SU-DHL-6 (cell line): ENCODE measurements at regions not wholly inside any gene's neighbourhood (a gene's known extent, or its start where the extent isn't known, plus 50 kb on each side); places are given as distances from the start of the nearest gene placed in this dataset.

ENCODE experiments used
- H2AFZ ChIP-seq: fragments of 200-600 bp; sonication (generic); 2 replicates; pipeline ENCODE4 v1.6.1; 2014; ENCODE audit warnings: low read depth, mild to moderate bottlenecking, moderate library complexity, mixed read lengths, antibody characterized with exemption, low read length; ENCODE audit not compliant: severe bottlenecking
- H3F3A ChIP-seq: fragments of 200-600 bp; shearing (Covaris generic); 2 replicates; pipeline ENCODE4 v1.6.0; 2016; ENCODE audit warnings: antibody characterized with exemption, mild to moderate bottlenecking; ENCODE audit not compliant: insufficient read depth
- H3K27ac ChIP-seq: fragments of 200-600 bp; sonication (generic); 2 replicates; pipeline ENCODE4 v1.5.1; 2016; ENCODE audit warnings: low read depth, mild to moderate bottlenecking, low read length, moderate library complexity, mixed read lengths
- H3K27me3 ChIP-seq: fragments of 200-600 bp; sonication (generic), shearing (Covaris generic); 2 replicates; pipeline ENCODE4 v1.6.0; 2014; ENCODE audit warnings: mild to moderate bottlenecking, low read length
- H3K36me3 ChIP-seq: fragments of 200-600 bp; sonication (generic); 2 replicates; pipeline ENCODE4 v1.6.1; 2014; ENCODE audit warnings: mild to moderate bottlenecking, low read length, mixed read lengths
- H3K4me2 ChIP-seq: fragments of 300-600, 200-600 bp; shearing (Covaris generic), sonication (generic); 2 replicates; pipeline ENCODE4 v1.6.0; 2014; ENCODE audit warnings: low read length, low read depth, mild to moderate bottlenecking; ENCODE audit not compliant: poor library complexity, severe bottlenecking
- H3K4me3 ChIP-seq: fragments of 200-600 bp; sonication (generic); 2 replicates; pipeline ENCODE4 v1.5.1; 2014; ENCODE audit warnings: antibody characterized with exemption, low read length, mild to moderate bottlenecking, mixed read lengths; ENCODE audit not compliant: insufficient read depth, poor library complexity, severe bottlenecking
- H3K79me2 ChIP-seq: fragments of 200-600 bp; sonication (generic); 2 replicates; pipeline ENCODE4 v1.6.1; 2014; ENCODE audit warnings: mild to moderate bottlenecking, low read length, moderate library complexity; ENCODE audit not compliant: insufficient read depth
- H3K9ac ChIP-seq: fragments of 200-600 bp; sonication (generic); 2 replicates; pipeline ENCODE4 v1.7.0; 2014; ENCODE audit warnings: mild to moderate bottlenecking, low read length
- H3K9me2 ChIP-seq: fragments of 200-600 bp; sonication (generic); replicated peaks from 2 replicates; pipeline ENCODE4 v1.6.1; 2014; ENCODE audit warnings: low read length; ENCODE audit not compliant: insufficient read depth
- H3K9me3 ChIP-seq: fragments of 200-600 bp; sonication (generic); 2 replicates; pipeline ENCODE4 v1.6.1; 2014; ENCODE audit warnings: low read length, mixed read lengths; ENCODE audit not compliant: insufficient read depth
- H4K20me1 ChIP-seq: fragments of 200-600 bp; sonication (generic); 2 replicates; pipeline ENCODE4 v1.6.1; 2014; ENCODE audit warnings: low read depth, mild to moderate bottlenecking, antibody characterized with exemption, low read length, moderate library complexity, mixed read lengths
- CTCF ChIP-seq: fragments of 200-600 bp; sonication (generic); IDR thresholded peaks from one replicate; pipeline ENCODE4 v1.5.1; 2017; ENCODE audit warnings: antibody characterized with exemption, mild to moderate bottlenecking, low read length, moderate library complexity; ENCODE audit not compliant: insufficient read depth, poor library complexity, severe bottlenecking
- EZH2phosphoT487 ChIP-seq: fragments of 200-600 bp; sonication (generic), shearing (Covaris generic); conservative IDR thresholded peaks from 2 replicates; pipeline ENCODE4 v1.6.1; 2018; ENCODE audit warnings: mild to moderate bottlenecking, antibody characterized with exemption, low read length, moderate library complexity, mixed read lengths

GRCh38 chr17:65413390-65413789, 148.1 kb downstream of the AXIN2 start:
- H3K27me3 ChIP-seq = no peaks in the 10 kb centered on the region
- no peaks in the 10 kb centered on the region for H3K9me2 ChIP-seq
- H3K79me2 ChIP-seq = no peaks in the 10 kb centered on the region
- H3K36me3 ChIP-seq = no peaks in the 10 kb centered on the region
- H2AFZ ChIP-seq = no peak overlapping the region
- H3K27ac ChIP-seq = no peak overlapping the region
- no peaks in the 10 kb centered on the region for H4K20me1 ChIP-seq
- no peak overlapping the region for H3K4me2 ChIP-seq
- no peaks in the 10 kb centered on the region for H3K9me3 ChIP-seq
- H3F3A ChIP-seq = no peaks in the 10 kb centered on the region
- no peak overlapping the region for H3K4me3 ChIP-seq
- H3K9ac ChIP-seq = no peak overlapping the region
- TF ChIP-seq CTCF (no peak), EZH2phosphoT487 (no peak)

GRCh38 chr17:65409381-65409780, 152.1 kb downstream of the AXIN2 start:
- TF ChIP-seq EZH2phosphoT487 = no peak
- no peak for TF ChIP-seq CTCF
- no peaks in the 10 kb centered on the region for H3K9me3 ChIP-seq
- no peaks in the 10 kb centered on the region for H3K27me3 ChIP-seq
- H3F3A ChIP-seq = no peaks in the 10 kb centered on the region
- no peak overlapping the region for H3K4me3 ChIP-seq
- H2AFZ ChIP-seq = no peak overlapping the region
- H3K4me2 ChIP-seq = no peak overlapping the region
- no peaks in the 10 kb centered on the region for H3K9me2 ChIP-seq
- no peak overlapping the region for H3K9ac ChIP-seq
- H4K20me1 ChIP-seq = no peaks in the 10 kb centered on the region
- H3K36me3 ChIP-seq = no peaks in the 10 kb centered on the region
- H3K79me2 ChIP-seq = no peaks in the 10 kb centered on the region
- no peak overlapping the region for H3K27ac ChIP-seq

GRCh38 chr17:65408050-65408449, 153.4 kb downstream of the AXIN2 start:
- TF ChIP-seq CTCF = no peak
- no peak for TF ChIP-seq EZH2phosphoT487
- H3K36me3 ChIP-seq = no peaks in the 10 kb centered on the region
- H3K79me2 ChIP-seq = no peaks in the 10 kb centered on the region
- H2AFZ ChIP-seq = no peak overlapping the region
- H3K9me3 ChIP-seq = no peaks in the 10 kb centered on the region
- H3F3A ChIP-seq = no peaks in the 10 kb centered on the region
- H3K9ac ChIP-seq = no peak overlapping the region
- H3K27ac ChIP-seq = no peak overlapping the region
- no peaks in the 10 kb centered on the region for H4K20me1 ChIP-seq
- no peaks in the 10 kb centered on the region for H3K27me3 ChIP-seq
- no peaks in the 10 kb centered on the region for H3K9me2 ChIP-seq
- H3K4me3 ChIP-seq = no peak overlapping the region
- no peak overlapping the region for H3K4me2 ChIP-seq
